ENCODE measurements at regions not wholly inside any gene's neighbourhood (a gene's known extent, or its start where the extent isn't known, plus 50 kb on each side); places are given as distances from the start of the nearest gene placed in this dataset.
"Not testable (repeated sequence)": the region's sequence is repeated elsewhere in the genome, so short reads cannot be mapped to it uniquely, and the experiment has no call there.

DNA sequence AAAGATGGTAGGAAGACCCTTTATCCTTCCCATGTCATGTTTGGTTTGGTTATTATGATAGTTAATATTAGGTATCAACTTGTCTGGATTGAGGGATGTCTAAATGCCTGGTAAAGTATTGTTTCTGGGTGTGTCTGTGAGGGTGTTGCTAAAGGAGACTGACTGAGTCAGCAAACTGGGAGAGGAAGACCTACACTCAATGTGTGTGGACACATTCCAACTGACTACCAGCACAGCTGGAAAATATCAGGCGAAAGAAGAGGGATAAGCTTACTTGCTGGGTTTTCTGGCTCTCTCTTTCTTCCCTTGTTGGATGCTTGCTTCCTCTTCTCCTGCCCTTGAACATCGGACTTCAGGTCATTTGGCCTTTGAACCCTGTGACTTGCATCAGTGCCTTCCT, 1227.6 kb upstream of the EPHA6 start:
- DNase-seq, result no peak
- ATAC-seq (ENCODE audit: low read depth), result no peak
- ChIA-PET CTCF (no interaction called here), POLR2A (no interaction called here)
- Histone ChIP-seq H3K9me3 (ENCODE audit: control extremely low read depth in 1 of 3, control insufficient read depth in 2 of 3, insufficient read depth in 1 of 3, low read length in 2 of 3) (peaks cover 0 to 12% (median 0%) of the 10 kb centered on the region in 3 donors), H3K4me3 (ENCODE audit: control extremely low read depth in 1 of 5, extremely low read depth in 1 of 5, insufficient read depth in 1 of 5, low read depth in 2 of 5, low read length in 4 of 5) (no peak overlapping the region), H3K27ac (ENCODE audit: low read length in 2 of 2) (no peak overlapping the region), H3K27me3 (replicated peaks in 1 of 4; ENCODE audit: control extremely low read depth in 1 of 4, control insufficient read depth in 3 of 4, insufficient read depth in 4 of 4, low read length in 3 of 4) (no peaks in the 10 kb centered on the region), H3K36me3 (replicated peaks in 1 of 2; ENCODE audit: control extremely low read depth in 1 of 2, control insufficient read depth in 1 of 2, extremely low read depth in 1 of 2, insufficient read depth in 2 of 2, low read length in 1 of 2) (no peaks in the 10 kb centered on the region), H3K4me2 (replicated peaks; ENCODE audit: low read depth, low read length, poor library complexity, severe bottlenecking) (no peak overlapping the region), H4K20me1 (ENCODE audit: control insufficient read depth, insufficient read depth, low read length, poor library complexity, severe bottlenecking) (no peaks in the 10 kb centered on the region), H3K79me2 (ENCODE audit: control insufficient read depth, insufficient read depth, low read length) (no peaks in the 10 kb centered on the region), H2AFZ (ENCODE audit: insufficient read depth, low read depth, low read length, poor library complexity, severe bottlenecking) (no peak overlapping the region), H3K4me1 (ENCODE audit: control insufficient read depth in 2 of 2, insufficient read depth in 2 of 2, low read length in 2 of 2) (no peaks in the 10 kb centered on the region), H3K9ac (ENCODE audit: low read length) (no peak overlapping the region)
- Mint-ChIP-seq H3K27ac (no peak overlapping the region), H3K4me3 (no peak overlapping the region), H3K9me3 (ENCODE audit: insufficient read depth) (no peaks in the 10 kb centered on the region), H3K27me3 (no peaks in the 10 kb centered on the region), H3K4me1 (no peaks in the 10 kb centered on the region)
- TF ChIP-seq, protein P1, sequence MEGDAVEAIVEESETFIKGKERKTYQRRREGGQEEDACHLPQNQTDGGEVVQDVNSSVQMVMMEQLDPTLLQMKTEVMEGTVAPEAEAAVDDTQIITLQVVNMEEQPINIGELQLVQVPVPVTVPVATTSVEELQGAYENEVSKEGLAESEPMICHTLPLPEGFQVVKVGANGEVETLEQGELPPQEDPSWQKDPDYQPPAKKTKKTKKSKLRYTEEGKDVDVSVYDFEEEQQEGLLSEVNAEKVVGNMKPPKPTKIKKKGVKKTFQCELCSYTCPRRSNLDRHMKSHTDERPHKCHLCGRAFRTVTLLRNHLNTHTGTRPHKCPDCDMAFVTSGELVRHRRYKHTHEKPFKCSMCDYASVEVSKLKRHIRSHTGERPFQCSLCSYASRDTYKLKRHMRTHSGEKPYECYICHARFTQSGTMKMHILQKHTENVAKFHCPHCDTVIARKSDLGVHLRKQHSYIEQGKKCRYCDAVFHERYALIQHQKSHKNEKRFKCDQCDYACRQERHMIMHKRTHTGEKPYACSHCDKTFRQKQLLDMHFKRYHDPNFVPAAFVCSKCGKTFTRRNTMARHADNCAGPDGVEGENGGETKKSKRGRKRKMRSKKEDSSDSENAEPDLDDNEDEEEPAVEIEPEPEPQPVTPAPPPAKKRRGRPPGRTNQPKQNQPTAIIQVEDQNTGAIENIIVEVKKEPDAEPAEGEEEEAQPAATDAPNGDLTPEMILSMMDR (IDR thresholded peaks at IDR 0.05), result no peak
- TF ChIP-seq EZH2 (IDR thresholded peaks at IDR 0.05; ENCODE audit: borderline replicate concordance, insufficient read depth, low read depth, low read length, poor library complexity, severe bottlenecking), result no peak
- 95% methylated on average over 2 of the region's 2 CpGs for WGBS (ENCODE audit: insufficient coverage)
- intact Hi-C loops (cut with micrococcal nuclease), result no loop called here

DNA sequence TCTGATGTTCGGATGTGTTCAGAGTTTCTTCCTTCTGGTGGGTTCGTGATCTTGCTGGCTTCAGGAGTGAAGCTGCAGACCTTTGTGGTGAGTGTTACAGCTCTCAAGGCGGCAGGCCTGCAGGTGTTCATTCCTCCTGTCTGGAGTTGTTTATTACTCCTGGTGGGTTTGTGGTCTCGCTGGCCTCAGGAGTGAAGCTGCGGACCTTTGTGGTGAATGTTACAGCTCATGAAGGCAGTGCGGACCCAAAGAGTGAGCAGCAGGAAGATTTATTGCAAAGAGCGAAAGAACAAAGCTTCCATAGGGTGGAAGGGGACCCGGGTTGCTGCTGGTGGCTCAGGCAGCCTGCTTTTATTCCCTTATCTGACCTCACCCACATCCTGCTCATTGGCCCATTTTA, 1226.8 kb upstream of the EPHA6 start:
- H3K27me3 Mint-ChIP-seq; H3K79me2 ChIP-seq (ENCODE audit: control insufficient read depth, insufficient read depth, low read length); H3K27ac ChIP-seq (ENCODE audit: low read length in 2 of 2); H3K9ac ChIP-seq (ENCODE audit: low read length); intact Hi-C loops (cut with micrococcal nuclease); H3K27me3 ChIP-seq (replicated peaks in 1 of 4; ENCODE audit: control extremely low read depth in 1 of 4, control insufficient read depth in 3 of 4, insufficient read depth in 4 of 4, low read length in 3 of 4); H3K4me3 ChIP-seq (ENCODE audit: control extremely low read depth in 1 of 5, extremely low read depth in 1 of 5, insufficient read depth in 1 of 5, low read depth in 2 of 5, low read length in 4 of 5); ATAC-seq (ENCODE audit: low read depth); H3K4me1 Mint-ChIP-seq; H4K20me1 ChIP-seq (ENCODE audit: control insufficient read depth, insufficient read depth, low read length, poor library complexity, severe bottlenecking); H3K27ac Mint-ChIP-seq; CTCF ChIA-PET; DNase-seq; H3K4me1 ChIP-seq (ENCODE audit: control insufficient read depth in 2 of 2, insufficient read depth in 2 of 2, low read length in 2 of 2); H3K9me3 Mint-ChIP-seq (ENCODE audit: insufficient read depth); H3K4me3 Mint-ChIP-seq; H3K4me2 ChIP-seq (replicated peaks; ENCODE audit: low read depth, low read length, poor library complexity, severe bottlenecking); H2AFZ ChIP-seq (ENCODE audit: insufficient read depth, low read depth, low read length, poor library complexity, severe bottlenecking); POLR2A ChIA-PET; H3K36me3 ChIP-seq (replicated peaks in 1 of 2; ENCODE audit: control extremely low read depth in 1 of 2, control insufficient read depth in 1 of 2, extremely low read depth in 1 of 2, insufficient read depth in 2 of 2, low read length in 1 of 2): not testable (repeated sequence)
- H3K9me3 ChIP-seq (ENCODE audit: control extremely low read depth in 1 of 3, control insufficient read depth in 2 of 3, insufficient read depth in 1 of 3, low read length in 2 of 3), result peaks cover 0 to 12% (median 0%) of the 10 kb centered on the region in 3 donors
- WGBS (ENCODE audit: insufficient coverage), result 28% methylated on average over 8 of the region's 8 CpGs

All from B cell (primary cell).